Urothelium cell line (cell line): ENCODE measurements at regions not wholly inside any gene's neighbourhood (a gene's known extent, or its start where the extent isn't known, plus 50 kb on each side); places are given as distances from the start of the nearest gene placed in this dataset.
"Not testable (repeated sequence)": the region's sequence is repeated elsewhere in the genome, so short reads cannot be mapped to it uniquely, and the experiment has no call there.

Source experiments
- DNase-seq: peaks from one replicate; pipeline ENCODE4 v3.0.0; 2011; ENCODE audit warnings: low spot score, mixed read lengths
- FAIRE-seq: peaks from 2 replicates; lab custom pipeline; 2011; peaks lifted over from hg19 to GRCh38; lab: Jason Lieb, UNC

DNA sequence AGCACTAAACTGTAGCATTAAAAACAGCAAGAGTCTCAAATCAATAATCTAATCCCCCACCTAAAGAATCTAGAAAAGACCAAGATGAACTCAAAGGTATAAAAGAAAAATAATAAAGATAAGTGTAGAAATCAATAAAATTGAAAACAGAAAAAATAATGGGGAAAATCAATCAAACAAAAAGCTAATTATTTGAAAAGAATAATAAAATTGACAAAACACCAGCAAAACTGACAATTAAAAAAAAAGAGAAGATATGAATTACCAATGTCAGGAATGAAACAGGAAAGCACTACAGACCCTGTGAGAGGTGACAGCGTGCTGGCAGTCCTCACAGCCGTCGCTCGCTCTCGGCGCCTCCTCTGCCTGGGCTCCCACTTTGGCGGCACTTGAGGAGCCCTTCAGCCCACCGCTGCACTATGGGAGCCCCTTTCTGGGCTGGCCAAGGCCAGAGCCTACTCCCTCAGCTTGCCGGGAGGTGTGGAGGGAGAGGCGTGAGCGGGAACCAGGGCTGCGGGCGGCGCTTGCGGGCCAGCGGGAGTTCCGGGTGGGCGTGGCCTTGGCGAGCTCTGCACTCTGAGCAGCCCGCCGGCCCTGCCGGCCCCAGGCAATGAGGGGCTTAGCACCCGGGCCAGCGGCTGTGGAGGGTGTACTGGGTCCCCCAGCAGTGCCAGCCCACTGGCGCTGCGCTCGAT is 105.3 kb upstream of the HEY2 start:
- not testable (repeated sequence) for DNase-seq, FAIRE-seq

DNA sequence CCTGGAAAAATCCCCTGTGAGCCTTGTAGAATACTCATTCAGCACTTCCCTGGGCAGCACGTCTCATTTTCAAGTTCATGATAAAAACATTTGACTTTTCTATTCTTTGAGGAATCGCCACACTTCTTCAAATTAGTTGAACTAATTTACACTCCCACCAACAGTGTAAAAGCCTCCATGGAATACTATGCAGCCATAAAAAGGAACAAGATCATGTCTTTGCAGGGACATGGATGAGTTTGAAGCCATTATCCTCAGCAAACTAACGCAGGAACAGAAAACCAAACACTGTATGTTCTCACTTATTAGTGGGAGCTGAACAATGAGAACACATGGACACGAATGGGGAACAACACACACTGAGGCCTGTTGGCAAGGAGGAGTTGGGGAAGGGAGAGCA is 102.0 kb upstream of the HEY2 start:
- no peak for DNase-seq
- FAIRE-seq: no peak

DNA sequence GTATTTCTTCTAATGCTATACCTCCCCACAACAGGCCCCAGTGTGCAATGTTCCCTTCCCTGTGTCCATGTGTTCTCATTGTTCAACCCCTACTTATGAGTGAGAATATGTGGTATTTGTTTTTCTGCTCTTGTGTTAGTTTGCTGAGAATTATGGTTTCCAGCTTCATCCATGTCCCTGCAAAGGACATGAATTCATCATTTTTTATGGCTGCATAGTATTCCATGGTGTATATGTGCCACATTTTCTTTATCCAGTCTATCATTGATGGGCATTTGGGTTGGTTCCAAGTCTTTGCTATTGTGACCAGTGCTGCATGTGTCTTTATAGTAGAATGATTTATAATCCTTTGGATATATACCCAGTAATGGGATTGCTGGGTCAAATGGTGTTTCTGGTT is 95.7 kb upstream of the HEY2 start:
- not testable (repeated sequence) for DNase-seq, FAIRE-seq

DNA sequence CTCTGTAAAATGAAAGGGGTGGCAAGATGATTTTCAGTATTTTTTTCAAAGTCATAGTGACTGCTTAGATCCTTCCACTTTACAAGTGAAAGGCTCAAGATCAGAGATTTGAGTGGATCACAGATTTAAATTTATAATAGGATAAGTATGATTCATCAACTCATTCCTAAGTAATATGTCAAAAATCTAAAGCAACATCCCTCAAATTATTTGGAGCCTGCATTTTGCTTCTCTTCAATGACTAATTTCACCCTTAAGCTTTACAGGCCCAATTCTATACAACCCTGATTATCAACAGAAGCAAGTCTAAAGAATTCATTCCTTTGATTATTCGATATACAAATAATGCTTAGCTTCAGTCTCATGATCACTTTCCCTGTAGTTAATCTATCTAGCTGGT is 93.9 kb upstream of the HEY2 start:
- FAIRE-seq (no peak), DNase-seq (no peak)

DNA sequence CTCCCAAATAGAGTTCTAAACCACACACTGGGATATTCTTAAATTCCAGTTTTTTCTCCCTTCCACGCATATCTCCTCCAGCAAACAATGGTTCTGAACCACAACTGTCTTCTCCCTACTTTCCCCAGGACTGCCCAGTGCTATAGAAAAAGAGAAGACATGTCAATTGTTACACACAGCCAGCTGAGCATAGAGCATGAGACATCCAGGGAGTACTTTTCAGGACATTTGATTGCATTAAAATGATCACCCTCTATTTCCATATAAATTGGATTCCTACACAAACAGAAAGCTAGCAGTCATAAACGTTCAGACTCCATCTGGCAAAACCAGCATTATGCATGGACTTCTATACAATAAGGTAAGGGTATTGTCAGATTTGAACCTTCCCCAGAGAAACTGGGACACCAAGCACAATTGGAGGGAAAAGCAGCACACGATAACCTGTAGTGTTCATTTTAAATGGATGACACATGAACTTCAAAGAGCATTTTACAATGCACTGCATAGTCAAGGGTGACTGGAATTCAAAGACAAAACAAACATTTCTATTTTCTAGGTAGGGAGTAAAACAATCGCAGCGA is 93.1 kb upstream of the HEY2 start:
- DNase-seq (no peak), FAIRE-seq (no peak)

DNA sequence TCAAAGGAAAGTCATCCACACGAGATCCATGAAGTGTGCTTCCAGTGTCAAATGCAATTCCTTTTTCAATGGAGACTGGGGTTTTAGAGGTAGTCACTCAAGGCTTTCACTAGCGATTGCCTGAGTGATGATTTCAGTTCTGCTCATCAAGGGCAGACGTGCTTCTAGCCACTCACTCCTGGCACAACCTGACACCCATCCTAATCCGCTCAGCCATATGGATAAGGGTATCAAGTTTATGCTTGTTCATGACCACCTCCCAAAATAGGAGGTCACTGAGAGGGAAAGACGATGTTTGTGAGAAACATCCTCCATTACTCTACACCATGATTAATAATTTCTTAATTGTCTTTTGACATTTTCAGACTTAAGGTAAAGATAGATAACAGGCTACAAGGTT is 91.3 kb upstream of the HEY2 start:
- no peak for DNase-seq
- no peak for FAIRE-seq

DNA sequence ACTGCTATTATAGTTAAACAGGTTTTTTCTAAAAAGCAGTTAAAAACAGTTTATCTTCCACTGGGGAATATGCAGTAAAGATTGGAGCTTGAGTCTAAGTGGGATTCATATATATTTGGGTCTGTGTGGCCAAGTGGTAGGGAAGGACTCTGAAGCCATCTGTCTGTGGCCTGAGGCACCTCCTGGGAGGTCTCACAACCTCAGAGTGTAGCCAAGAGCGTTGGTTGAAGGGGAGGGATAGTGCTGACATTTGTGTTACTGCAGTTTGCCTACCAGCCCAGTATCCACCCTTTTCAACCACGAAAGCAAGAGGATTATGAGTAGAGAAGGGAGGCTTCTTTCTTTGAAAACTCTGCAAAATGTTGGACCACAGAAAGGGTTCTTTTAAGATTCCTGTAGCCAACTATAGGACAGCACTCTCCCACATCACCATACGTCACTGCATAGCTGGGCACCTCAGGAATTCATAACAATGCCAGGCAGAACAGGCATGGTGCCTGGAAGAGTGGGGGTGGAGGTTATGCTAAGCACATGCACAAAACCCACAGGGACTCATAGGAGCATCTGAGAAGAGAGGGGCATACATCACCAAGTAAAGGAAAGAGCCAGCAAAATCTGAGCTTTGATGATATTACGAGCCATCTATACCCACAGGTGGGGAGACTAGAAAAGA is 90.5 kb upstream of the HEY2 start:
- FAIRE-seq (no peak), DNase-seq (peak; percentile 17)

DNA sequence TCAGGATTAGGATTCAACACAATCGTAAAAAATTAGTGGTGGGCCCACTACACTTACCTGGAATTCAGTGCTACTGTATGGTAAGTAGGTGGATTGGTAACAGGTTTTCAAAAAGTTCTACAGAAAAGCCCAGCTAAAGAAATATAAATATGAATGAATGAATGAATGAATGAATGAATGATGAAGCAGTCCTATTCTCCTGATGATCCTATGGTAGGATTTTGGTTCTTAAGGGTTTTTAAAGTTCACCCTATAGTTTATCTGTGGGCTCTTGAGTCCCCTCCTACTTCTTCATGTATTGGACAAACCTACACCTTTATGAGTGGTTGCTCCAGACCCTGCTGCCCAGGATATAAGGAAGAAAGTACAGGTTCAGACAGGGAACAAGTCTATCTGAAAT is 89.5 kb upstream of the HEY2 start:
- DNase-seq (no peak), FAIRE-seq (no peak)

DNA sequence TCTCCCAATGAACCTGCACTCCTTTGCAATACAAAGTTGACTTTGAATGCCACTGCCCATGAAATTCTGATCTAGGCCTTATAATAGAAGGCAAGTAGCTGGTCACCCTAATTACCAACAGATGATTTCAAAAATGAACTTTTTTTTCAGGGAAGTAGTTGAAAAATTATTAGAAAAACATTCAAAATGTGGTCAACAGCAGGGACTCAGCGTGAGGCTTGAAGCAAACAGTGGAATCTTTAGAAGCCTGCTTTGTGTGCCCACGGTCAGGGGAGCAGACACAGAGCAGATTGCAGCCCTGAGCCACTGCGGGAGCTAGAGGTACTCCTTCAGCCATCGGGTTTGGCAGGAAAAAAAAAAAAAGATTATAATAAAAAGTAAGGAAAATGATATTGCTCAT is 87.1 kb upstream of the HEY2 start:
- FAIRE-seq: no peak
- no peak for DNase-seq

DNA sequence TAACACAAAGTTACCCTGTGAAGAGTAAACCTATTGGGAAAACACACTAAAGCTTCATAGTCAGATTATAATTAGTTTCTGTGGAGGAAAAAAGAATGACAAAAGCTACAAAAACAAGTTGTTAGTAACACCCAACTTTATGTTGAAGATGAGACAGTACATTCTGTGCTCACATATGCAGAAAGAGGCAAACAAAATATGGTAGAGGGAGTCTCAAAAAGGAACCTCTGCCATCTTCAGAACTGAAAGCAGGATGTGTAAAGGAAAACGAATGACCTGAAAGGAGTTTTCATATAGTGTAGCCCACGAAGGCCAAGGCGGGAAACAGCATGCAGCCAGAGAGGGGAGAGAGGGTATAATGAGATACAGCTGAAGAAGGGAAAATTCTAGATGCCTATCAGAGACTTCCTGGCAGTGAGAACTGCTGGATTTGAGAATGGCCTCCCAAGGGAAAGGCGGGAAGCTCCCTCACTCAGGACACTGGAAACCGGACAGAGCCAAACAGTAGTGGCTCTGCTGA is 84.1 kb upstream of the HEY2 start:
- FAIRE-seq (no peak), DNase-seq (no peak)

DNA sequence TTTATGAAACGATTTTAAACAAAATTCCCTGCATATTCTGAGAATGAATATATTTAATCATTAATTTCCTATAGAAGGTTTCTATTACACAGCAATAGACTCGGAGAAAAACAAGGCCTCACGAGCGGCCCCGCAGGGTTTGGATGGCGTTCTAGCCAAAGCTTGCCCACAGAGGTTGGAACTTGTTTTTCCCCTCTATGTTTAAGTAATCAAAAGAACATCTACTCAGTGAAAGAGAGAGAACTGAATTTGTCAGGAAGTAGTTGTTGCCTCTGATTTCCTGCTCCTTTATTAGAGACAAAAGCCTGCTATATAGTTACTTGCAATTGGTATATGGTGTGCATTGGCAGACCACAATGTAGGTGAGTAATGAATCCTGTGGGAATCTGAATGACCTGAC is 82.1 kb upstream of the HEY2 start:
- FAIRE-seq (no peak), DNase-seq (no peak)

DNA sequence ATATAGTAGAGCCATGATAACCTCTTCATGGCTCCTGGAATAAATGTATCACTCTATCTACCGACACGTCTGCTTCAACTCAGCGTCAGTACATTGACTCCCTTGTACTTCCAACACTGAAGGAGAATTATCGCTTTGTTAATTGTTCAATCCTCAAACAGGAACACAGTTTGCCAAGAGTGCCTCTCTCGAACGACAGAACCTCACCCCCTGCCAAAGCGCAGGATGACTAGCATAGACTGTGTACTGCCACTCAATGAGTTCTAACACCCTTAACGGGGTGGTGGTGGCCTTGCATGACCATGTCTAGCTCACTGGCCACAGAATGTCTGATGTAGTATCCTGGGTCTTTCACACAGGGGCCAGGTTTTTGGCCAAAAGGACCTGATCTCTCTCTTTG is 81.4 kb upstream of the HEY2 start:
- no peak for FAIRE-seq
- DNase-seq: no peak

DNA sequence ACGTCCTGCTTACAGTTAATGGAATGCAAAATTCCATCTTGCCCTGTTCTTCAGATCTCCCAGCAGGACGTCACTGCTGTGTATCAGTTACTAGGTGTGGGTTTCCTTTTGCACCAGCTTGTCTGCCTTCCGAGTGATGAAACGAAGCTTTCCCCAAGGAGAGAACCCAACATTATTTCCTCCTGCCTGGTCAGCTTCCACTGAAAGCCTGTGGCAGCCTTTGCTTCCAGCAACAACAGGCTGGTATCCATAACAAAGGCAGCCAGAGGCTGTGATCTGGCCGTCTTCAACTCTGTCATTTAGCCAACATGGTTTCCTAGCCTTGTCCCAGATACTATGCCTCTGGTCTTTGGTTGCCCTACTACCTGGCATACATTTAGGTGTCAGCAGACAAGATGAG is 78.9 kb upstream of the HEY2 start:
- DNase-seq (no peak), FAIRE-seq (no peak)

DNA sequence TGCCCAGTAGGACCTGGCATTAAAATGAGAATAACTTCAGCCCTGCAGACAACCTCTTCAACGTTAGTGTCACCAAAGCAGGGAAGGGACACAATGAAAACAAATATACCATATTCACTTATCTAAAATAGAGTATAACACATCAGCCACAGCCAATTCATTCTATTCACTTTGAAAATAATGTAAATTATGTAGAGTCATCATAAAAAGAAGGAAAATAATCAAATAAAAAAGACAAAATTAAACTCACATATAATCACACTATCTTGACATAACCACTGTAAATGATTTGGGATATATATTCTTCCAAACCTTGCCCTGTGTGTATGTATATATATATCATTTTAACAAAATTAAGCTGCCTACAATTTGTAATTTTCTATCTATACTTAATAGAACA is 78.1 kb upstream of the HEY2 start:
- FAIRE-seq (no peak), DNase-seq (no peak)

DNA sequence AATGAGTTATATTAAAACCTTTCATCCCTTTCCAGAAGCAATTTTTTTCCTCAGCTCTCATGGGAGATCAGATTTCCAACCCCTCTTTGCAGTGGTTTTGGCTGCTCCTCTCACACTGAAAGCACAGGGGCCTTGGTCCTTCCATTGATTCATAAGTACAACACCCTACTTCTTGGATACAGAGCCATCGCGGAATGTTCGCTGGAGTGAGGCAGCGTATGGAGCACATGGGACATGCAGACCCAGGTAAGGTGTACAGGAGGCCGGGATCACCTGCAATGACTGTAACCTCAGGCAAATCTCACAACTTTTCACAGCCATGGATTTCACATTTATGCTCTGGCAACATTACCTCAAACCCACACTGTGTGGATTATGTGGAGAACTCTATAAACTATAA is 75.2 kb upstream of the HEY2 start:
- FAIRE-seq: no peak
- DNase-seq: no peak

DNA sequence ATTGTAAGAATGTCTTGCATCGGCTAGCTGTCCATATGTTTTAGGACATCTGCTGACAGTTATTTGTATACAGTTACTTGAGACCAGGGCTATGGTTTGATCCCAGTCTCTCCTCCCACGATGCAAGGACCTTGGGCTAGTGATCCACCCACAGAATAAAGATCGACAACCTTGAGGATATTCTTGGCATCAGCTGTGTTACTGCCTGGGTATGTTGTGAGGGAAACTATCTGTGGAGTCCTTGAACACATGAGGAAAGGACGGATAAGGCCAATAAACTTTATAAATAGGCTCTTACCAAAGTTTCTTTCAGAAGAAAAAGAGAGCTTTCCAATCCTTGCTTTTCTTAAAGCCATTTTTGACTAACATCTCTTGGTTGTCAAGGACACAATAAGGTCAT is 70.8 kb upstream of the HEY2 start:
- FAIRE-seq (no peak), DNase-seq (no peak)

DNA sequence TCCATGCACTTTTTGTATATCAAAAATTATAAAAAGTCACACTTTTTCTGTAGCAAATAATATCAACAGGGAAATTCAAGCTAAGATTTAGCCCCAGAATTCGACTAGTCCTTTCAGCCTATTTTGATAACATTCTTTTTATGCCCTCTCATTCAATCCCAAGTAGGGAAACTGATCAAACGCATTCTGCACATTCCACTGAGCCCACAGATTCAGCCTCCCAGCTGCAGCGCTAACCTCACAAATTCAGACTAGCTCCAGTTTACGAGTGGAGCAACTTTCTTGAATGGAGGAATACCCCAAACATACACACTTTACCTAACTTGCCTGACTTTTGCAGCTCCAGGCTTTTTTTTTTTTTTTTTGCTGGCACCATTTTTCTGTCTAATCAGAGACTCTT is 70.3 kb upstream of the HEY2 start:
- peak; percentile 11 for DNase-seq
- FAIRE-seq: no peak

DNA sequence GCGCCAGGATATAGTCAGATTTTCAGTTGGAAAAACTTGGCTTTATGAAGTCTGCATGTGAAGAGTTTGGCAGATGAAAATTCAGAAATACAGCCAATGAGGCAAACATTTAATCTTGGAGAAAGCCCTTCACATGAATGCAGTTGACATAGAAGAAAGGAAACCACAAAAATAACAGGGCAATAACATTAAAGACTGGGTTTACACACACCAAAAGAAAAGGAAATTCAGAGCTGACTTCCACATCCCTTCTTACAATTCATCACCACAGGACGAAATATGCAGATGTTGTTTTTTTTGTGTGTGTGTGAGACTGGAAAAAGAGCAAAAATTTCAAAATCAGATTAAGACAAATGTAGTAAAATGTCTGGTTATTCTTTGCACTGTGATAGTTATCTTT is 69.8 kb upstream of the HEY2 start:
- DNase-seq (no peak), FAIRE-seq (no peak)

DNA sequence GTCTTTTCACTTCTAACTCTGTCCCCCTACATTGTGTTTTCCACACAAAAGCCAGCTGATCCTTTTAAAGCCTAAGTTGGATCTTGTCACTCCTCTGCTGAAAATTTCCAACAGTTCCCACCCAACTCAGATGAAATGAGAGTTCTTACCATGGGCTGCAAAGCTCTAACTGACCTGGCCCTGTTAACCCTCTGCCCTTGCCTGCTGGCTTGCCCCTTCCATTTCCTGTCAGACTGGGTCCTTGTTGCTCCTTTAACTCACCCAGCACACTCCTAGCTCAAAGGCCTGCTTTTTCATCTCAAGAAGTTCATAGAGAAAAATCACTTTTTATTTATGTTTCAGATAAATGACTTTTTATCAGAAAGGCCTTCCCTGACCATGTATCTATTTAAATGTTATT is 66.5 kb upstream of the HEY2 start:
- FAIRE-seq (no peak), DNase-seq (no peak)

DNA sequence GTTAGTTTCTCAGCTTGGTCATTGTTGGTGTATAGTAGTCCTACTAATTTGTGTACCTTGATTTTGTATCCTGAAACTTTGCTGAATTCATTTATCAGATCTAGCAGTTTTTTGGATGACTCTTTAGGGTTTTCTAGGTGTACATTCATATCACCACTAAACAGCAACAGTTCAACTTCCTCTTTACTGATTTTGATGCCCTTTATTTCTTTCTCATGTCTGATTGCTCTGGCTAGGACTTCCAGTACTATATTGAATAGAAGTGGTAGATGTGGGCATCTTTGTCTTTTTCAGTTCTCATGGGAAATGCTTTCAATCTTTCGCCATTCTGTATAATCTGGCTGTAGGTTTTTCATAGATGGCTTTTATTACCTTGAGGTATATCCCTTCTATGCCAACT is 61.3 kb upstream of the HEY2 start:
- DNase-seq: no peak

DNA sequence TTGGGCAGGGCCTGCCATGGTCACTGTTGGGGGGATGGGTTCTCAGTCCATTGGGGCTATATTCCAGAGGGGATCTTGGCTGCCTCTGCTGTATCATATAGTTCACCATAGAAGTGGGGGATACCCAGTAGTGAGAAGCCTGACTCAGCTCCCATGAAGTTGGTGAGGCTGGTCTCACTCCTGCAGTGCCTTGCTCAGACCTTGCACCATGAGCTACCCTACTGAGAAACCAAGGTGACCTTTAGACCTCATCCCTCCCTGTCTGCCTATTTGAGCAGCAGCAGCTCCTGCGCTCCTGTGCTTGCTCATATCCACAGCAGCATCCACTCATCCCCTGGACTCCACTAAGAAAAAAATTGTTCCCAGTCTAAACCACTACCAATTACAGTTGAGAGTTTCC is 56.0 kb upstream of the HEY2 start:
- FAIRE-seq: no peak
- no peak for DNase-seq

More for the DNA sequence above, 61.3 kb upstream of the HEY2 start:
- FAIRE-seq: no peak

DNA sequence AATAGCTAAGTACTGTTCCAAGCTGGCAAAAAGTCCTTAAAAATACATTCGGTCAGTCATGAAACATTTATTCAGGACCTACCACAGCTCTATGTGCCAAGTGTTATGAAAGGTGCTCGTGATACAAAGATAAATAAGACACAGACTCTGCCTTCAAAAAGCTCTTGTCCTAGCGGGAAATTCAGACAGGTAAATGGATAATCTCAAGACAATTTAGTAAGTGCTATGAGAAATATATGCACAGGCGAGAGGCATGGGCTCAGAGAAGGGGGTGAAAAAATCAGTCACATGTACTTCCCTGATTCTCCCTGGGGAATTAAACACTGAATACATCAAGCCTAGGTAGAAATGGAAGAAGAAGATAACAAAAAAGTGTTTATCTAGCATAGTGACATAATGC is 49.8 kb upstream of the HEY2 start:
- DNase-seq: no peak
- FAIRE-seq: no peak
